ENCODE measurements at regions not wholly inside any gene's neighbourhood (a gene's known extent, or its start where the extent isn't known, plus 50 kb on each side); places are given as distances from the start of the nearest gene placed in this dataset.

DNA sequence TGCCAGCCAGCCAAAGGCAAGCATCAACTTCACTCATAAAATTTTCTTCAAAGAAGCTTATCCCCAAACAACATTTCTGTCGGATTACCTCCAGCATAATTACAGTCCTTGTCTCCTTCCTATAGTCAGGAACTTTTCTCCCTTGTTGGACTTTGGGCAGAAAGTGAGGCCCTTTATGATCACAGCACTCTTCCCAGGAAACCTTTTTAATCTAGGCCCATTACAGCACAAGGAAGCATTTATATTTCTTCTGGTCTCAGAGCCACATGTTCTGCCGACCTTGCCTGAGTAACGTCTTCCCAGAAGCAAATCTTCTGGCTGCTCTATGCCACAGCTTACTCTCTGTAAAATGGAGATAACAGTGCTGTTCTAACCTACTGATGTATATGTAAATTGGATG is 437.2 kb upstream of the SLC35B3 start:
- TF ChIP-seq, protein P1, sequence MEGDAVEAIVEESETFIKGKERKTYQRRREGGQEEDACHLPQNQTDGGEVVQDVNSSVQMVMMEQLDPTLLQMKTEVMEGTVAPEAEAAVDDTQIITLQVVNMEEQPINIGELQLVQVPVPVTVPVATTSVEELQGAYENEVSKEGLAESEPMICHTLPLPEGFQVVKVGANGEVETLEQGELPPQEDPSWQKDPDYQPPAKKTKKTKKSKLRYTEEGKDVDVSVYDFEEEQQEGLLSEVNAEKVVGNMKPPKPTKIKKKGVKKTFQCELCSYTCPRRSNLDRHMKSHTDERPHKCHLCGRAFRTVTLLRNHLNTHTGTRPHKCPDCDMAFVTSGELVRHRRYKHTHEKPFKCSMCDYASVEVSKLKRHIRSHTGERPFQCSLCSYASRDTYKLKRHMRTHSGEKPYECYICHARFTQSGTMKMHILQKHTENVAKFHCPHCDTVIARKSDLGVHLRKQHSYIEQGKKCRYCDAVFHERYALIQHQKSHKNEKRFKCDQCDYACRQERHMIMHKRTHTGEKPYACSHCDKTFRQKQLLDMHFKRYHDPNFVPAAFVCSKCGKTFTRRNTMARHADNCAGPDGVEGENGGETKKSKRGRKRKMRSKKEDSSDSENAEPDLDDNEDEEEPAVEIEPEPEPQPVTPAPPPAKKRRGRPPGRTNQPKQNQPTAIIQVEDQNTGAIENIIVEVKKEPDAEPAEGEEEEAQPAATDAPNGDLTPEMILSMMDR (IDR thresholded peaks at IDR 0.05), result no peak
- TF ChIP-seq POLR2AphosphoS5 (IDR thresholded peaks at IDR 0.05; ENCODE audit: low read depth, low read length), result no peak
- no peak for TF ChIP-seq REST (IDR thresholded peaks at IDR 0.05; ENCODE audit: insufficient read depth in 1 of 2, low read depth in 2 of 2, low read length in 1 of 2)
- TF ChIP-seq SIN3A (IDR thresholded peaks at IDR 0.05; ENCODE audit: borderline replicate concordance, insufficient read depth, low read depth, low read length), result no peak
- TF ChIP-seq TCF7L2 (IDR thresholded peaks at IDR 0.05; ENCODE audit: low read depth, low read length), result no peak

Data from Panc1 (cell line).